Esophagus muscularis mucosa (tissue), 4 donors: ENCODE measurements at regions not wholly inside any gene's neighbourhood (a gene's known extent, or its start where the extent isn't known, plus 50 kb on each side); places are given as distances from the start of the nearest gene placed in this dataset.

Experiments
- EP300 ChIP-seq: sonication (generic); formaldehyde crosslinking; IDR thresholded peaks from one replicate; pipeline ENCODE4 v1.6.1; 2017; ENCODE audit warnings: antibody characterized with exemption
- POLR2A ChIP-seq: fragments of 450-650 bp; IDR thresholded peaks from one replicate; pipeline ENCODE4 v1.6.1; 2017; ENCODE audit warnings: antibody characterized with exemption, moderate library complexity, mild to moderate bottlenecking, low read depth
- POLR2AphosphoS5 ChIP-seq, 2 donors: sonication (generic); formaldehyde crosslinking; IDR thresholded peaks; one replicate each; pipeline ENCODE4 v1.6.1; 2017; ENCODE audit warnings: antibody characterized with exemption in 2 of 2
- TF ChIP-seq, protein P1 (sequence below), 3 experiments: fragments of 200-600 bp in 2 of 3; fragments of 450-650 bp in 1 of 3; sonication (generic) in 2 of 3; IDR thresholded peaks; one replicate each; pipeline ENCODE4 v1.5.1; 2017 to 2019; ENCODE audit warnings: antibody characterized with exemption in 3 of 3, mild to moderate bottlenecking in 2 of 3, moderate library complexity in 1 of 3

DNA sequence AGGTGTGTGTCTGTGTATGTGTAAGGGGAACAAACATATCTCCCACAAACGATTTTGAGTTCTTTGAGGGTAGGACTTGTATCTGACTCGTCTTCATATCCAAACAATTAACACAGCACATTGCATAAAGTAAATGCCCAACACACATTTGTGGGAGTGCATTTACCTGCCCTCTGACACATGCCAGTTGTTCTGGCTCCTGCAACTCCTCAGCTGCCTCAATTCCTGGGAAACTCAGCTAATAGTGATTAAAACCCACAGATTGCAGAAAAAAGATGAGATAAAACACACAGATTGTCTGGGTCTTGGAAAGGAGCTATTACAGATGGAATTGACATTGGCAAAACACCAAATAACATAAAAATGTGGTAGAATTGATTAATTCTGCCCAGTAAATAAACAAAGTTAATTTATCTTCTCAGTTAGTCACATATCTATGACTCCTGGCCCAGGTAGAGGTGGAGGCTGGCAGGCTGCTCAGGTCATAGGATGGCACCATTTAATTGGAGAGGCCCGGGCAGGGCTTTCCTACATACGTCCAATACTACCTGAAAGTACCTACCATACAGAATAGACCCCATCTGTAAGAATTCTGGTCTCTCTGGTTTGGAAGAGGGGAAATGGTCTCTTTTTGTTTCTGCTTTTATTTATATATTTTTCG is 71.5 kb upstream of the IFNGR1 start:
- TF ChIP-seq, protein P1, sequence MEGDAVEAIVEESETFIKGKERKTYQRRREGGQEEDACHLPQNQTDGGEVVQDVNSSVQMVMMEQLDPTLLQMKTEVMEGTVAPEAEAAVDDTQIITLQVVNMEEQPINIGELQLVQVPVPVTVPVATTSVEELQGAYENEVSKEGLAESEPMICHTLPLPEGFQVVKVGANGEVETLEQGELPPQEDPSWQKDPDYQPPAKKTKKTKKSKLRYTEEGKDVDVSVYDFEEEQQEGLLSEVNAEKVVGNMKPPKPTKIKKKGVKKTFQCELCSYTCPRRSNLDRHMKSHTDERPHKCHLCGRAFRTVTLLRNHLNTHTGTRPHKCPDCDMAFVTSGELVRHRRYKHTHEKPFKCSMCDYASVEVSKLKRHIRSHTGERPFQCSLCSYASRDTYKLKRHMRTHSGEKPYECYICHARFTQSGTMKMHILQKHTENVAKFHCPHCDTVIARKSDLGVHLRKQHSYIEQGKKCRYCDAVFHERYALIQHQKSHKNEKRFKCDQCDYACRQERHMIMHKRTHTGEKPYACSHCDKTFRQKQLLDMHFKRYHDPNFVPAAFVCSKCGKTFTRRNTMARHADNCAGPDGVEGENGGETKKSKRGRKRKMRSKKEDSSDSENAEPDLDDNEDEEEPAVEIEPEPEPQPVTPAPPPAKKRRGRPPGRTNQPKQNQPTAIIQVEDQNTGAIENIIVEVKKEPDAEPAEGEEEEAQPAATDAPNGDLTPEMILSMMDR (IDR thresholded peaks at IDR 0.05) = no peak
- TF ChIP-seq POLR2A (no peak), POLR2AphosphoS5 (IDR thresholded peaks at IDR 0.05) (no peak), EP300 (no peak)
